Hepatocyte (in vitro differentiated cells): ENCODE measurements at regions not wholly inside any gene's neighbourhood (a gene's known extent, or its start where the extent isn't known, plus 50 kb on each side); places are given as distances from the start of the nearest gene placed in this dataset.

Source experiments
- DNase-seq: peaks from one replicate; pipeline ENCODE4 v3.0.0-alpha.2; 2016; ENCODE audit warnings: low spot score
- H2AFZ ChIP-seq: fragments of 200-600 bp; sonication (generic); 2 replicates; pipeline ENCODE4 v1.6.0; 2016; ENCODE audit warnings: antibody characterized with exemption, mild to moderate bottlenecking
- H3K27ac ChIP-seq: fragments of 200-600 bp; sonication (generic); 2 replicates; pipeline ENCODE4 v1.5.1; 2016; ENCODE audit warnings: mild to moderate bottlenecking
- H3K27me3 ChIP-seq: fragments of 200-600 bp; sonication (generic); 2 replicates; pipeline ENCODE4 v1.6.1; 2016
- H3K36me3 ChIP-seq: fragments of 200-600 bp; sonication (generic); replicated peaks from 2 replicates; pipeline ENCODE4 v1.5.1; 2016; ENCODE audit warnings: low read depth; ENCODE audit not compliant: insufficient read depth
- H3K4me1 ChIP-seq: fragments of 200-600 bp; sonication (generic); 2 replicates; pipeline ENCODE4 v1.5.1; 2016; ENCODE audit warnings: mild to moderate bottlenecking, moderate library complexity; ENCODE audit not compliant: insufficient read depth
- H3K4me2 ChIP-seq: fragments of 200-600 bp; sonication (generic); 2 replicates; pipeline ENCODE4 v1.6.0; 2016
- H3K4me3 ChIP-seq: fragments of 200-600 bp; sonication (generic); 2 replicates; pipeline ENCODE4 v1.5.1; 2016; ENCODE audit warnings: mild to moderate bottlenecking
- H3K79me2 ChIP-seq: fragments of 200-600 bp; sonication (generic); 2 replicates; pipeline ENCODE4 v1.6.0; 2017; ENCODE audit warnings: mild to moderate bottlenecking
- H3K9me2 ChIP-seq: fragments of 200-600 bp; sonication (generic); replicated peaks from 2 replicates; pipeline ENCODE4 v1.6.0; 2017; ENCODE audit warnings: mild to moderate bottlenecking; ENCODE audit not compliant: insufficient read depth
- H3K9me3 ChIP-seq: fragments of 200-600 bp; sonication (generic); 2 replicates; pipeline ENCODE4 v1.5.1; 2016; ENCODE audit warnings: low read depth, mild to moderate bottlenecking
- H4K20me1 ChIP-seq: fragments of 200-600 bp; sonication (generic); 2 replicates; pipeline ENCODE4 v1.6.0; 2016; ENCODE audit warnings: mild to moderate bottlenecking; ENCODE audit not compliant: insufficient read depth, poor library complexity, severe bottlenecking
- EZH2 ChIP-seq: fragments of 200-600 bp; sonication (generic); IDR thresholded peaks from 2 replicates; pipeline ENCODE4 v1.6.1; 2016; ENCODE audit warnings: antibody characterized with exemption, mild to moderate bottlenecking, borderline replicate concordance
- EZH2phosphoT487 ChIP-seq: fragments of 200-600 bp; sonication (generic); IDR thresholded peaks from one replicate; pipeline ENCODE4 v1.6.1; 2018; ENCODE audit warnings: antibody characterized with exemption, mild to moderate bottlenecking, low read depth, moderate library complexity; ENCODE audit not compliant: unreplicated experiment, severe bottlenecking
- WGBS: methylation state at CpG from one replicate; pipeline ENCODE4 v1.1.6; 2016; ENCODE audit warnings: low lambda C conversion rate; ENCODE audit errors: missing lambda C conversion rate; 5-methylcytosine and 5-hydroxymethylcytosine counted together
- TF ChIP-seq, protein P1 (sequence below): fragments of 200-600 bp; sonication (generic); IDR thresholded peaks from 2 replicates; pipeline ENCODE4 v1.5.1; 2016; ENCODE audit warnings: antibody characterized with exemption, mild to moderate bottlenecking; ENCODE audit not compliant: poor library complexity

DNA sequence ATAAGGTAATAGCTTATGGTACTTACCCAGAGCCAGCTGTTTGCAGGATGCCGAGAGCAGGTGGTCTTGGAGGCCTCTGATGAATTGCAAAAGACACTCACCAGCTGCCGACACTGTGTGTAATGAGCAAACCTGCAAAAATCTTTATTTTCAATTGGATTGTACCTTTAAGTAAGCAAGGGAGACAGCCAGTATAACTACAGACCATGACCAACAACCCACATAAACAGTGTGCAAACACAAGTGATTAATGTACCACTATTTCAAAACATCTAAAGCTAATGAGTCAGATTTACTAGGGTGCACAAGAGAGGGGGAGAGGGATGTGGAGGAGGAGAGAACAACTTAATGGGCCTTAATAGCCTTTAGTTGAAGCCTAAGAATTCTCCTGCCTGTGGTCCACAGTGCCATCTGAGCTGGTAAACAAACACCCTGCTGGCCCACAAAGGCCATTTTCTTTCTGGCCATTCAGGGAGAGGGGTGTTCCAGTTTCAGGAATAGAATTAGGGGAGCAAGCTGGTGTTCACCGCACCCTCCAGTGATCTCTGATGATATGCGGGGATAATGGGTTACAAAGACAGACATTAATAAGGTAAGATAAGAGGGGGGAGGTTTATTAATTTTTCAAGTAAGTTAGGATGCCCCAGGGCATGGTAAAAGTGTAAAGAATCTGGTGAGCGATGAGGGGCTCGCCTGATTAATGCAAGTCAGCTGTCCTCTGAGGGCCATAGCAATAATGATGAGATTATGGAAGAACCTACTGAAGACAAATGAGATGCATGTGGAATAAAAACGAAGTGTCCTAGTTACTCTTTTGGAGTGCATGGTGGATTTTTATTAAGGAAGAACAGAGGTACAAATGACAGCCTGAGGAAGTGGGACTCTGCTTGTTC, 196.4 kb downstream of the HRH4 start:
- 63% methylated on average over 7 of the region's 7 CpGs for WGBS
- H3K36me3 ChIP-seq, result no peaks in the 10 kb centered on the region
- H3K4me3 ChIP-seq, result no peak overlapping the region
- H3K9me3 ChIP-seq, result no peaks in the 10 kb centered on the region
- H3K4me1 ChIP-seq, result peaks cover under 1% of the 10 kb centered on the region
- H3K27me3 ChIP-seq, result no peaks in the 10 kb centered on the region
- no peak overlapping the region for H3K4me2 ChIP-seq
- no peaks in the 10 kb centered on the region for H4K20me1 ChIP-seq
- H3K79me2 ChIP-seq, result no peaks in the 10 kb centered on the region
- no peak overlapping the region for H3K27ac ChIP-seq
- no peaks in the 10 kb centered on the region for H3K9me2 ChIP-seq
- no peak overlapping the region for H2AFZ ChIP-seq
- no peak for DNase-seq
- no peak for TF ChIP-seq EZH2phosphoT487
- TF ChIP-seq, protein P1, sequence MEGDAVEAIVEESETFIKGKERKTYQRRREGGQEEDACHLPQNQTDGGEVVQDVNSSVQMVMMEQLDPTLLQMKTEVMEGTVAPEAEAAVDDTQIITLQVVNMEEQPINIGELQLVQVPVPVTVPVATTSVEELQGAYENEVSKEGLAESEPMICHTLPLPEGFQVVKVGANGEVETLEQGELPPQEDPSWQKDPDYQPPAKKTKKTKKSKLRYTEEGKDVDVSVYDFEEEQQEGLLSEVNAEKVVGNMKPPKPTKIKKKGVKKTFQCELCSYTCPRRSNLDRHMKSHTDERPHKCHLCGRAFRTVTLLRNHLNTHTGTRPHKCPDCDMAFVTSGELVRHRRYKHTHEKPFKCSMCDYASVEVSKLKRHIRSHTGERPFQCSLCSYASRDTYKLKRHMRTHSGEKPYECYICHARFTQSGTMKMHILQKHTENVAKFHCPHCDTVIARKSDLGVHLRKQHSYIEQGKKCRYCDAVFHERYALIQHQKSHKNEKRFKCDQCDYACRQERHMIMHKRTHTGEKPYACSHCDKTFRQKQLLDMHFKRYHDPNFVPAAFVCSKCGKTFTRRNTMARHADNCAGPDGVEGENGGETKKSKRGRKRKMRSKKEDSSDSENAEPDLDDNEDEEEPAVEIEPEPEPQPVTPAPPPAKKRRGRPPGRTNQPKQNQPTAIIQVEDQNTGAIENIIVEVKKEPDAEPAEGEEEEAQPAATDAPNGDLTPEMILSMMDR, result no peak
- no peak for TF ChIP-seq EZH2

GRCh38 chr18:24657444-24657842, 197.0 kb downstream of the HRH4 start:
- TF ChIP-seq EZH2phosphoT487 (no peak), EZH2 (no peak)
- TF ChIP-seq, protein P1, result no peak
- H3K9me2 ChIP-seq, result no peaks in the 10 kb centered on the region
- H3K36me3 ChIP-seq, result no peaks in the 10 kb centered on the region
- no peaks in the 10 kb centered on the region for H3K27me3 ChIP-seq
- WGBS, result 75% methylated on average over 7 of the region's 7 CpGs
- peaks cover 3% of the 10 kb centered on the region for H3K4me1 ChIP-seq
- H3K4me2 ChIP-seq, result no peak overlapping the region
- H3K79me2 ChIP-seq, result no peaks in the 10 kb centered on the region
- no peak for DNase-seq
- H3K27ac ChIP-seq, result no peak overlapping the region
- no peaks in the 10 kb centered on the region for H4K20me1 ChIP-seq
- H3K9me3 ChIP-seq, result no peaks in the 10 kb centered on the region
- H2AFZ ChIP-seq, result no peak overlapping the region
- H3K4me3 ChIP-seq, result no peak overlapping the region

DNA sequence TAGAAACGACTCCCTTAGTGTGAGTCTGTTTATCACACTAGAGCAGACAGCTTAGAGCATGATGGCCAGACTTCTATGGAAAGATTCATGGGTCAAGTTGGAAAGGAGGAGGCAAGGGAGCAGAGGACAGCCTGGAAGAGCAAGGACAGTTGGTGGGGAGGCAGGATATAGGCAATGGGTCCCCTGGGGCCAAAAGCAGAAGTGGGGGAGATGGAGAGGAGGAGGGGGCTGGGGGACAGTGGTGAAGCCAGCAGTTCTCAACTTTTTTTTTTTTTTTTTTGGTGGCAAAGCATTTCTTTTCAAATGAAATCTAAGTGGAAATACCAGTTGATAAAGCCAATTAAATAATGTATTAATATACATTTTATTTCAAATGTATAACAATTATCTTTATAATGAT, 197.9 kb downstream of the HRH4 start:
- Histone ChIP-seq H3K36me3 (no peaks in the 10 kb centered on the region), H4K20me1 (no peaks in the 10 kb centered on the region), H3K27me3 (no peaks in the 10 kb centered on the region), H3K4me2 (no peak overlapping the region), H3K79me2 (no peaks in the 10 kb centered on the region), H3K4me1 (peaks cover 3% of the 10 kb centered on the region), H3K4me3 (no peak overlapping the region), H2AFZ (no peak overlapping the region), H3K9me3 (no peaks in the 10 kb centered on the region), H3K27ac (no peak overlapping the region), H3K9me2 (no peaks in the 10 kb centered on the region)
- 62% methylated on average over 1 of the region's 1 CpG for WGBS
- no peak for DNase-seq
- TF ChIP-seq, protein P1, result no peak
- TF ChIP-seq EZH2phosphoT487, result no peak
- no peak for TF ChIP-seq EZH2
